Prostate gland (tissue), 2 donors: ENCODE measurements at regions not wholly inside any gene's neighbourhood (a gene's known extent, or its start where the extent isn't known, plus 50 kb on each side); places are given as distances from the start of the nearest gene placed in this dataset.

Experiments
- DNase-seq: peaks from one replicate; pipeline ENCODE4 v3.0.0-alpha.2; 2019; ENCODE audit warnings: low spot score
- H3K27ac ChIP-seq, 2 donors: fragments of 200-600 bp; sonication (generic); 2 replicates each; pipeline ENCODE4 v1.5.1; 2017 to 2019
- H3K27me3 ChIP-seq: fragments of 200-600 bp; sonication (generic); replicated peaks from 2 replicates; pipeline ENCODE4 v1.5.1; 2019; ENCODE audit not compliant: insufficient read depth
- H3K36me3 ChIP-seq, 2 donors: fragments of 200-600 bp; sonication (generic); 1 replicate in 1 of 2; 2 replicates in 1 of 2; pipeline versions ENCODE4 v1.5.1 to v1.8.1; 2017 to 2019
- H3K4me1 ChIP-seq: fragments of 200-600 bp; sonication (generic); replicated peaks from 2 replicates; pipeline ENCODE4 v1.5.1; 2019
- H3K4me3 ChIP-seq, 2 donors: fragments of 200-600 bp; sonication (generic); 2 replicates each; pipeline ENCODE4 v1.5.1; 2017 to 2019
- H3K9me3 ChIP-seq: fragments of 200-600 bp; sonication (generic); 2 replicates; pipeline ENCODE4 v1.5.1; 2017
- CTCF ChIP-seq, 4 experiments: fragments of 200-600 bp in 2 of 4; fragments of 450-650 bp in 2 of 4; sonication (generic) in 2 of 4; IDR thresholded peaks; 1 replicate in 3 of 4; 2 replicates in 1 of 4; pipeline ENCODE4 v1.5.1; 2016 to 2019; ENCODE audit warnings: antibody characterized with exemption in 4 of 4, mild to moderate bottlenecking in 2 of 4, moderate library complexity in 2 of 4
- POLR2A ChIP-seq: fragments of 450-650 bp; IDR thresholded peaks from one replicate; pipeline ENCODE4 v1.6.1; 2016; ENCODE audit warnings: antibody characterized with exemption, mild to moderate bottlenecking
- POLR2AphosphoS5 ChIP-seq: sonication (generic); formaldehyde crosslinking; IDR thresholded peaks from one replicate; pipeline ENCODE4 v1.6.1; 2017; ENCODE audit warnings: antibody characterized with exemption
- WGBS: methylation state at CpG from one replicate; pipeline ENCODE4 v1.1.5; 2018; 5-methylcytosine and 5-hydroxymethylcytosine counted together
- intact Hi-C: fragments of 100-400 bp; cut with DNase I; formaldehyde crosslinking; loops from one replicate; pipeline ENCODE4 v1.14.2; 2022

- peaks cover 4% of the 10 kb centered on the region for H3K4me1 ChIP-seq
- no peak overlapping the region for H3K27ac ChIP-seq
- H3K27me3 ChIP-seq = no peaks in the 10 kb centered on the region
- H3K9me3 ChIP-seq = no peaks in the 10 kb centered on the region
- H3K36me3 ChIP-seq = no peaks in the 10 kb centered on the region
- WGBS = 88% methylated on average over 4 of the region's 4 CpGs
- intact Hi-C loops = no loop called here
- no peak for TF ChIP-seq POLR2AphosphoS5
- no peak for TF ChIP-seq CTCF (IDR thresholded peaks at IDR 0.05)
- no peak for TF ChIP-seq POLR2A
- no peak for DNase-seq
- no peak overlapping the region for H3K4me3 ChIP-seq
Observed at GRCh38 chr5:124259017-124259416, 487.4 kb downstream of the ZNF608 start.

- H3K36me3 ChIP-seq = no peaks in the 10 kb centered on the region
- no peaks in the 10 kb centered on the region for H3K27me3 ChIP-seq
- no peak overlapping the region for H3K4me3 ChIP-seq
- H3K27ac ChIP-seq = no peak overlapping the region
- WGBS = 98% methylated on average over 8 of the region's 8 CpGs
- intact Hi-C loops = no loop called here
- no peak for DNase-seq
- no peaks in the 10 kb centered on the region for H3K9me3 ChIP-seq
- peaks cover under 1% of the 10 kb centered on the region for H3K4me1 ChIP-seq
- TF ChIP-seq POLR2AphosphoS5 (no peak), POLR2A (no peak), CTCF (IDR thresholded peaks at IDR 0.05) (no peak)
Observed at GRCh38 chr5:124257048-124257447, 489.4 kb downstream of the ZNF608 start.

DNA sequence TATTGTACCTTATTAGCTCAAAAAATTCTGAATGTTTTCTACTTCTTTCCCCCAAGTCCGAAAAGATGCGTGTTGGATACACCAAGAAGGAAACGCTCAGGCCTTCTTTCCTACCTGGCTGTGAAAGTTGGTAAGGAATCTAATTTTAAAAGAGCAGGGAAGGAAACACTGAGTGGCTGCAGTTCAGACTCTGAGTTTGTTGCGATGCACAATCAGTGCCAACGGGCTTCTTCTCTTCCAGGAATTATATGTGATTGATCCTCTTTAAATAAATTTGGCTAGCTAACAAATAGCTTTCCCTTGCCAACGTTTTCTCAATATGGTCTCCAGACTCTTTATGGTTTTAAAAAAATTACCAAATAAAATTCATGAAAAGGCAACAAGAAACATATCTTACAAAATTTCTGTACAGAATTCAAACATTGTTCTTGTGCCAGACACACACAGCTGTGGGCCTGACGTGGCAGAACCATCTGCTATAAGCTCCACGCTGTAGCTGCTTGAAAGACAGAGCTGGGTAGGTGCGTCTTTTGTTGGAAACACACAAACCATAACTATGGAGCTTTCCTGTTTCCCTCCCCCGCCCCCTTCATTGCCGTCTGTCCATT lies 493.1 kb downstream of the ZNF608 start:
- H3K27me3 ChIP-seq = no peaks in the 10 kb centered on the region
- H3K4me3 ChIP-seq = no peak overlapping the region
- no peak for DNase-seq
- no peaks in the 10 kb centered on the region for H3K9me3 ChIP-seq
- no peak for TF ChIP-seq POLR2AphosphoS5
- no peak for TF ChIP-seq CTCF (IDR thresholded peaks at IDR 0.05)
- no peak for TF ChIP-seq POLR2A
- intact Hi-C loops = no loop called here
- WGBS = 33% methylated on average over 11 of the region's 11 CpGs
- no peaks in the 10 kb centered on the region for H3K36me3 ChIP-seq
- no peaks in the 10 kb centered on the region for H3K4me1 ChIP-seq
- no peak overlapping the region for H3K27ac ChIP-seq

DNA sequence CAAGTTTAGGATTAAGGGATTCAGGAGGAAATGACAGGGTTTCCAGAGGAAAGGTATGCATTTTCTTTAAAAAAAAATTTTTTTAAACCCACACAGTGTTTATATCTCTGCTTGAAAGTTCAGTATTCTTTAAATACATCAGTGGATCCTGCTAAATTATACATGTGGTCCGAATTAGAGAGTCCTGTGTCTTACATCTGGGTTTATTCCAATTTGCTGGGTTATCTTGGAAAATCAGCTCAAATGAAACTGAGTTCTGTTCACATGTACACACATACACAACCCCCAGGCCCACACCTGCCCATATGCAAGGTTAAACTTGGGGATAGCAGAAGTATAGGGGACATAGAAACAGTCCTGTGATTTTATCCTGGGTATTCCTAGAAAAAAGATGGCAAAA lies 493.7 kb downstream of the ZNF608 start:
- Histone ChIP-seq H3K4me3 (no peak overlapping the region), H3K4me1 (no peaks in the 10 kb centered on the region), H3K9me3 (no peaks in the 10 kb centered on the region), H3K27ac (no peak overlapping the region), H3K36me3 (no peaks in the 10 kb centered on the region), H3K27me3 (no peaks in the 10 kb centered on the region)
- no peak for DNase-seq
- TF ChIP-seq POLR2AphosphoS5 (no peak), CTCF (IDR thresholded peaks at IDR 0.05) (no peak), POLR2A (no peak)
- 71% methylated on average over 1 of the region's 1 CpG for WGBS
- intact Hi-C loops = no loop called here

- no peaks in the 10 kb centered on the region for H3K9me3 ChIP-seq
- H3K36me3 ChIP-seq = no peaks in the 10 kb centered on the region
- no peaks in the 10 kb centered on the region for H3K27me3 ChIP-seq
- intact Hi-C loops = no loop called here
- H3K4me1 ChIP-seq = no peaks in the 10 kb centered on the region
- WGBS = 53% methylated on average over 2 of the region's 2 CpGs
- H3K4me3 ChIP-seq = no peak overlapping the region
- DNase-seq = no peak
- no peak overlapping the region for H3K27ac ChIP-seq
- TF ChIP-seq CTCF (IDR thresholded peaks at IDR 0.05) (no peak), POLR2AphosphoS5 (no peak), POLR2A (no peak)
Observed at GRCh38 chr5:124252191-124252638, 494.2 kb downstream of the ZNF608 start.
